Left lobe of liver (tissue), 2 donors: ENCODE measurements at regions not wholly inside any gene's neighbourhood (a gene's known extent, or its start where the extent isn't known, plus 50 kb on each side); places are given as distances from the start of the nearest gene placed in this dataset.

Experiments
- ATAC-seq: fragments of 200-7000 bp; cut with Tn5 transposase; one replicate; pipeline ENCODE4 v1.9.1; 2020; ENCODE audit warnings: mild to moderate bottlenecking, moderate library complexity
- DNase-seq: peaks from one replicate; pipeline ENCODE4 v3.0.0-alpha.2; 2020; ENCODE audit warnings: low spot score
- donor health status: DM: no; HTN: no; CAD: no; lungs with moderate emphysema.
- donor health status: DM: no; HTN: yes; CAD: no.

GRCh38 chr3:55244247-55244646 is 242.9 kb downstream of the WNT5A start:
- no peak for DNase-seq
- no peak for ATAC-seq

- ATAC-seq, result no peak
- no peak for DNase-seq
Observed at GRCh38 chr3:55243678-55244077, 243.4 kb downstream of the WNT5A start.

- no peak for ATAC-seq
- no peak for DNase-seq
Observed at GRCh38 chr3:55242921-55243320, 244.2 kb downstream of the WNT5A start.

- ATAC-seq, result no peak
Observed at GRCh38 chr3:55241098-55241497, 246.0 kb downstream of the WNT5A start.

GRCh38 chr3:55235416-55235815 is 251.7 kb downstream of the WNT5A start:
- ATAC-seq (no peak), DNase-seq (no peak)

More at GRCh38 chr3:55241098-55241497, 246.0 kb downstream of the WNT5A start:
- no peak for DNase-seq

- no peak for ATAC-seq
- no peak for DNase-seq
Observed at GRCh38 chr3:55226696-55227095, 260.4 kb downstream of the WNT5A start.

DNA sequence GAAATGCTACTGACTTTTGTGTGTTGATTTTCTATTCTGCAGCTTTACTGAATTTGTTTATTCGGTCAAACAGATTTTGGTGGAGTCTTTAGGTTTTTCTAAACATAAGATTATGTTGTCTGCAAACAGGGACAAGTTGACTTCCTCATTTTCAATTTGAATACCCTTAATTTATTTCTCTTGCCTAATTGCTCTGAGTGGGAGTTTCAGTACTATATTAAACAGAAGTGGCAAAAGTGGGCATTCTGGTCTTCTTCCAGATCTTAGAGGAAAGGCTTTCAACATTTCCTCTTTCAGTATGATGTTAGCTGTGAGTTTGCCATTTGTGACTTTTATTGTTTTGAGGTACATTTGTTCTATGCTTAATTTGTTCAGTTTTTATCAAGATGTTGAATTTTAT is 268.5 kb downstream of the WNT5A start:
- DNase-seq, result no peak
- ATAC-seq, result no peak

DNA sequence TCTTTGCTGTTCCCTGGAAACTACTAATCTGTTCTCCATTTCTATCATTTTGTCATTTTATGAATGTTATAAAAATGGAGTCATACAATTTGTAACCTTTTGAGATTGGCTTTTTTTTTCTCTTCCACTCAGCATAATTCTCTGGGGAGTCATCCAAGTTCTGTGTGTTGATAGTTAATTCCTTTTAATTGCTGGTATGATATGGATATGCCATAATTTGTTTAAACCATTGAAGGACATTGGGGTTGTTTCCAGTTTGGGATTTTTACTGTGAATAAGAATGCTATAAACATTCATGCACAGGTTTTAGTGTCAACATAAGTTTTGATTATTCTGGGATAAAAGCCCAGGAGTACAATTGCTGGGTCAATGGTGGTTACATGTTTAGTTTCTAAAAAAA is 279.4 kb downstream of the WNT5A start:
- ATAC-seq (no peak), DNase-seq (no peak)

DNA sequence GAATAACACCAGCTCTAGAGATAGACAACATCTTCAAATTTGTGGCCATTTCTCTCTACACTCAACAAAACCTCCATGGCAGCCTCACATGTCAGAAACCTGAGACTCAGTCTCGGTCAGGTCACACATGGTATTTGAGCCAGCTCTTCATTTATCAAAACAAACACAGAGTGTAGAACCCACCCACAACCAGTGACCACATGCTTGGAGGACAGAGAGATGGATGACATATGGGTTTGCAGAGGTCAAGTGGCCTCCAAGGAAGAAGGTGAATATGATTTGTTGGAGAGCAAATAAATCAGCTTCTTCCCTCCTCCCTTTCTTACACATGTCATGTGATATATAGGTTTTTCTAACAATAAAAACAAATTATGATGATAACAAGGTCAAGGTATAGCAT is 278.1 kb upstream of the LRTM1 start:
- ATAC-seq, result no peak

GRCh38 chr3:55204417-55204816 is 276.6 kb upstream of the LRTM1 start:
- no peak for ATAC-seq
- DNase-seq, result no peak

More for the DNA sequence above, 278.1 kb upstream of the LRTM1 start:
- DNase-seq, result no peak

GRCh38 chr3:55203546-55203945 is 275.7 kb upstream of the LRTM1 start:
- DNase-seq, result no peak
- no peak for ATAC-seq

DNA sequence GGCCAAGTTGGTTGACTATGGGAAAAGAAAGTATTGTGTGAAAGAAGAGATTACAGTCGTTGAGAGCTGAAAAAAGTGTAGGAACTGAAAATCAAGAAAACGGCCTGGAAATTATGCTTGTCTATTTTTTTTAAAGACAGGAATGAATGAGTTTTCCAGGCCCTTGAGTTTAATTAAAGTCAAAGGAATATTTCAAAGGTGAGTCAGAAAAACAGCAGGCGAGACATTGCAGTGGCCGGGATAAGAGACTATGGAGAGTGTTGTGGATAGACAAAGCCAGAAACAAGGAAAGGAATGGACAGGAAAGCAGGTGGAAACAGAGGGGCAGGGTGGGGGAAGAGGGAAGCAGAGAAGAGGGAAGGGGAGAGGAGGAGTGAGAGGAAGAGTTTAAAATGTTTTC is 275.1 kb upstream of the LRTM1 start:
- no peak for DNase-seq
- ATAC-seq, result no peak

DNA sequence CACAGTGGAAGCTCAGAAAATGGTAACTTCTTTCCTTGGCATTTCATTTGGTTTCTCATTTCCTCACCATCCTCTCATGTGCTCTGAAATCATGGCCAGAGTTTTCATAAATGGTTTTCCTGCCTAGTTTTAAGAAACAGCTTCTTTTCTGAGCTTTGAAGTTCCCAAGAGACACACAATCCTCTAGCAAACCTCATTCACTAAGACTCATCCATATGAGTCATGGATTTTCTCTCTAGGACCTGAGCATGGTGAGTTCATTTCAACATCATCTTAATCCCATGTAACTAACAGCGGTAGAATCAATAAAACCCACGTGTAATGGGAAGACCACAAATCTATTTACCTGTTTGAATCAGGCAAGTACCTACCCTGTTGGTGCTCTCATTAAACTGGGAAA is 274.5 kb upstream of the LRTM1 start:
- ATAC-seq (no peak), DNase-seq (no peak)

- DNase-seq, result no peak
Observed at GRCh38 chr3:55201779-55202178, 273.9 kb upstream of the LRTM1 start.

GRCh38 chr3:55200906-55201305 is 273.0 kb upstream of the LRTM1 start:
- DNase-seq (no peak), ATAC-seq (no peak)

More at GRCh38 chr3:55201779-55202178, 273.9 kb upstream of the LRTM1 start:
- no peak for ATAC-seq

- no peak for DNase-seq
- no peak for ATAC-seq
Observed at GRCh38 chr3:55198554-55198953, 270.7 kb upstream of the LRTM1 start.

- ATAC-seq, result no peak
- no peak for DNase-seq
Observed at GRCh38 chr3:55197021-55197420, 269.2 kb upstream of the LRTM1 start.

DNA sequence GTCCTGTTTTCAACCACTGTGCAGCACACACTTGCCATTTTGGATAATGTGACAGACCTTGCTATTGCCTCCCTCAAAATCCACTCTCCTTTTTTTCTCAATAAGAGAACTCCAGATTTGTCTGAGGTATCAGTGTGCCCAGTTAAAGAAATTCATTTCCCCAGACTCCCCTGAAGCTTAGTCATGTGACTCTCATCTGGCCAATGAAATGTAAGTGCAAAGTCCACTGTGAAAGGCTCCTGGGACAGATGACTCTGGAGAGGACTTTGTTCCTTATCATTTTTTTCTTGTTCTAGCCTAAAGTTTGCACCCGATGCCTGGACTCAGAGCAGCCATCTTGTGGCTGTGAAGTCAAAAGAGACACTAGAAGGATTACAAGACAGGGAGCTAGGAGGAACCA is 268.6 kb upstream of the LRTM1 start:
- ATAC-seq (no peak), DNase-seq (no peak)

- ATAC-seq (no peak), DNase-seq (no peak)
Observed at GRCh38 chr3:55194376-55194775, 266.5 kb upstream of the LRTM1 start.

GRCh38 chr3:55191911-55192775 is 264.3 kb upstream of the LRTM1 start:
- DNase-seq (no peak), ATAC-seq (no peak)

GRCh38 chr3:55190331-55190730 is 262.5 kb upstream of the LRTM1 start:
- no peak for ATAC-seq
- DNase-seq, result no peak

DNA sequence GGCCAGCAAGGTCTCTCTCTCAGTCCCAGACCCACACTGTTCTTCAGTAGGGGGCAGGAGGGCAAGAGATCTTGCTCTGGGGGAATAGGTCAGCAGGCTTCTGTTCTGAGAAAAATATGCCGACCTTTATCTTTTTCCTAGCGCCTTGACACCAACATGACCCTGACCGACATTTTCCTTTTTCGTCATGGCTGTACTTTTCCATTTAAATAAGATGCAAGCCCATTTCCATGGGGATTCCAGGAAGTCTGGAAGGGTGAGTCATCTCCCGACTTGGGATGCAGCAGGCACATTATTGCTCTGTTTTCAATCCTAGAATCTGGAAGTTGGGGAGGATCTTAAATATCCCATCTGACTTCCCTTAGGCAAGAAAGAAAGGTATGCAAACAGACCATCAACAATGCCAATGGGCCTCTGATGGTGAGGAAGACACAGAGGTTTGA is 261.5 kb upstream of the LRTM1 start:
- no peak for DNase-seq
- no peak for ATAC-seq

DNA sequence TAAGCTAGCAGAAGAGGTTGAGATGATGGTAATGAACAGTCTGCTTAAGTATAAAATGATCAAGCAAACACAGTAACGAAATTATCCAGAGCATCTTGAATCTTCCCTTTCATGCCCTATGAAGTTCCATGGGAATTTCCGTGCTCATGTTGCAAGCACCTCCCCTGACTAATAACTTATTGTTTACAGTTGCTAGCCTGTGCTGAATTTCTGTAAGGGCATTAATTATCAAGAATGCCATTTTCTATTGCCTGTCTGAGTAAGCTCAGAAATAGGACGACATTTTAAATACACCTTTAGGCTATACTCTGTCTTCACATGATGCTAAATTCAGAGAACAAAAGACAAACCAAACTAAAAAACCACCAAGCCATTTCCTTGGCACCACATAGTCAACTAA is 257.5 kb upstream of the LRTM1 start:
- ATAC-seq (no peak), DNase-seq (no peak)
